ENCODE measurements at regions not wholly inside any gene's neighbourhood (a gene's known extent, or its start where the extent isn't known, plus 50 kb on each side); places are given as distances from the start of the nearest gene placed in this dataset.

- Histone ChIP-seq H3K4me3 (ENCODE audit: low read length) (no peak overlapping the region), H3K9ac (ENCODE audit: low read length) (no peak overlapping the region), H3K27me3 (ENCODE audit: insufficient read depth, low read depth, low read length) (no peaks in the 10 kb centered on the region), H3K9me2 (ENCODE audit: insufficient read depth, low read length) (no peaks in the 10 kb centered on the region), H3K36me3 (ENCODE audit: insufficient read depth, low read length) (no peaks in the 10 kb centered on the region), H3K9me3 (ENCODE audit: low read length) (no peaks in the 10 kb centered on the region), H2AFZ (ENCODE audit: low read depth, low read length) (no peak overlapping the region), H3K79me2 (replicated peaks; ENCODE audit: insufficient read depth, low read length) (no peaks in the 10 kb centered on the region), H3K4me2 (ENCODE audit: low read length) (no peak overlapping the region), H3K27ac (ENCODE audit: low read length) (no peak overlapping the region), H3F3A (ENCODE audit: insufficient read depth, low read length, poor library complexity, severe bottlenecking) (no peaks in the 10 kb centered on the region), H4K20me1 (ENCODE audit: insufficient read depth) (no peaks in the 10 kb centered on the region)
- TF ChIP-seq TAF1 (IDR thresholded peaks at IDR 0.05; ENCODE audit: low read depth) (no peak), CTCF (IDR thresholded peaks at IDR 0.05; ENCODE audit: poor library complexity, severe bottlenecking) (no peak), EZH2 (IDR thresholded peaks at IDR 0.05; ENCODE audit: borderline replicate concordance, insufficient read depth, low read length, poor library complexity, severe bottlenecking) (no peak), MXI1 (conservative IDR thresholded peaks at IDR 0.05; ENCODE audit: poor library complexity, severe bottlenecking) (no peak), SMC3 (conservative IDR thresholded peaks at IDR 0.05; ENCODE audit: poor library complexity) (no peak), RAD21 (conservative IDR thresholded peaks at IDR 0.05) (no peak), POLR2AphosphoS5 (IDR thresholded peaks at IDR 0.05) (no peak), EP300 (conservative IDR thresholded peaks at IDR 0.05; ENCODE audit: poor library complexity, severe bottlenecking) (no peak)
- TF ChIP-seq, protein P1, sequence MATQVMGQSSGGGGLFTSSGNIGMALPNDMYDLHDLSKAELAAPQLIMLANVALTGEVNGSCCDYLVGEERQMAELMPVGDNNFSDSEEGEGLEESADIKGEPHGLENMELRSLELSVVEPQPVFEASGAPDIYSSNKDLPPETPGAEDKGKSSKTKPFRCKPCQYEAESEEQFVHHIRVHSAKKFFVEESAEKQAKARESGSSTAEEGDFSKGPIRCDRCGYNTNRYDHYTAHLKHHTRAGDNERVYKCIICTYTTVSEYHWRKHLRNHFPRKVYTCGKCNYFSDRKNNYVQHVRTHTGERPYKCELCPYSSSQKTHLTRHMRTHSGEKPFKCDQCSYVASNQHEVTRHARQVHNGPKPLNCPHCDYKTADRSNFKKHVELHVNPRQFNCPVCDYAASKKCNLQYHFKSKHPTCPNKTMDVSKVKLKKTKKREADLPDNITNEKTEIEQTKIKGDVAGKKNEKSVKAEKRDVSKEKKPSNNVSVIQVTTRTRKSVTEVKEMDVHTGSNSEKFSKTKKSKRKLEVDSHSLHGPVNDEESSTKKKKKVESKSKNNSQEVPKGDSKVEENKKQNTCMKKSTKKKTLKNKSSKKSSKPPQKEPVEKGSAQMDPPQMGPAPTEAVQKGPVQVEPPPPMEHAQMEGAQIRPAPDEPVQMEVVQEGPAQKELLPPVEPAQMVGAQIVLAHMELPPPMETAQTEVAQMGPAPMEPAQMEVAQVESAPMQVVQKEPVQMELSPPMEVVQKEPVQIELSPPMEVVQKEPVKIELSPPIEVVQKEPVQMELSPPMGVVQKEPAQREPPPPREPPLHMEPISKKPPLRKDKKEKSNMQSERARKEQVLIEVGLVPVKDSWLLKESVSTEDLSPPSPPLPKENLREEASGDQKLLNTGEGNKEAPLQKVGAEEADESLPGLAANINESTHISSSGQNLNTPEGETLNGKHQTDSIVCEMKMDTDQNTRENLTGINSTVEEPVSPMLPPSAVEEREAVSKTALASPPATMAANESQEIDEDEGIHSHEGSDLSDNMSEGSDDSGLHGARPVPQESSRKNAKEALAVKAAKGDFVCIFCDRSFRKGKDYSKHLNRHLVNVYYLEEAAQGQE (IDR thresholded peaks at IDR 0.05; ENCODE audit: borderline replicate concordance), result no peak
Observed at GRCh38 chr2:121044412-121044811, 240.6 kb downstream of the TFCP2L1 start.

DNA sequence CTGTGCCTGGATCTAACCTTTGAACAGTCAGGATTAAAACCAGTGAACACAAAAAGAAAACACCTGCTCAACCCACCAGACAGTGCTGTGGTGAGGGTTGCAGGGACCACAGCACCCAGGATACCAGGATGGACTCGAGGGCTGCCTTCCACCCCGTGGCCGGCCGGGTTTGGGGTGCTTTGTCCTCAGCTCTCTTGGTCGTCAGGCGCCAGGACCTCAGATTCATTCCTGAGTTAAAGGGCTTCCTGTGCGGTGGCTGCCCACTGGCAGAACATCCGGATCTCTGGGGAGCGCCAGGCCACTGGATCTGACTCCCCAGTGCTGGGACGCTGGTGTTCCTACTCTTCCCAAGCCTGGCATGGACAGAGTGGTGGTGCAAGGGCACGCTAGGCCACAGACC, 239.8 kb downstream of the TFCP2L1 start:
- Histone ChIP-seq H3K4me2 (ENCODE audit: low read length) (no peak overlapping the region), H3K4me3 (ENCODE audit: low read length) (no peak overlapping the region), H3K9me3 (ENCODE audit: low read length) (no peaks in the 10 kb centered on the region)

More for the DNA sequence above, 239.8 kb downstream of the TFCP2L1 start:
- Histone ChIP-seq H4K20me1 (ENCODE audit: insufficient read depth) (no peaks in the 10 kb centered on the region), H2AFZ (ENCODE audit: low read depth, low read length) (no peak overlapping the region), H3K9me2 (ENCODE audit: insufficient read depth, low read length) (no peaks in the 10 kb centered on the region), H3K27ac (ENCODE audit: low read length) (no peak overlapping the region), H3K9ac (ENCODE audit: low read length) (no peak overlapping the region), H3F3A (ENCODE audit: insufficient read depth, low read length, poor library complexity, severe bottlenecking) (no peaks in the 10 kb centered on the region), H3K36me3 (ENCODE audit: insufficient read depth, low read length) (no peaks in the 10 kb centered on the region), H3K27me3 (ENCODE audit: insufficient read depth, low read depth, low read length) (no peaks in the 10 kb centered on the region), H3K79me2 (replicated peaks; ENCODE audit: insufficient read depth, low read length) (no peaks in the 10 kb centered on the region)
- no peak for TF ChIP-seq EP300 (conservative IDR thresholded peaks at IDR 0.05; ENCODE audit: poor library complexity, severe bottlenecking)
- TF ChIP-seq, protein P1 (IDR thresholded peaks at IDR 0.05; ENCODE audit: borderline replicate concordance), result no peak
- no peak for TF ChIP-seq POLR2AphosphoS5 (IDR thresholded peaks at IDR 0.05)
- no peak for TF ChIP-seq TAF1 (IDR thresholded peaks at IDR 0.05; ENCODE audit: low read depth)
- no peak for TF ChIP-seq MXI1 (conservative IDR thresholded peaks at IDR 0.05; ENCODE audit: poor library complexity, severe bottlenecking)
- no peak for TF ChIP-seq RAD21 (conservative IDR thresholded peaks at IDR 0.05)
- no peak for TF ChIP-seq CTCF (IDR thresholded peaks at IDR 0.05; ENCODE audit: poor library complexity, severe bottlenecking)
- no peak for TF ChIP-seq SMC3 (conservative IDR thresholded peaks at IDR 0.05; ENCODE audit: poor library complexity)
- no peak for TF ChIP-seq EZH2 (IDR thresholded peaks at IDR 0.05; ENCODE audit: borderline replicate concordance, insufficient read depth, low read length, poor library complexity, severe bottlenecking)

All from neural cell (in vitro differentiated cells).